Vagina (tissue), 2 donors: ENCODE measurements at regions not wholly inside any gene's neighbourhood (a gene's known extent, or its start where the extent isn't known, plus 50 kb on each side); places are given as distances from the start of the nearest gene placed in this dataset.

ENCODE experiments used
- DNase-seq, 2 donors: peaks; one replicate each; pipeline ENCODE4 v3.0.0-alpha.2; 2017; ENCODE audit errors: extremely low spot score in 2 of 2
- H3K27ac ChIP-seq: fragments of 200-600 bp; sonication (generic); one replicate; pipeline ENCODE4 v1.5.1; 2019
- H3K27me3 ChIP-seq: fragments of 200-600 bp; sonication (generic); one replicate; pipeline ENCODE4 v1.5.1; 2019
- H3K36me3 ChIP-seq, 2 donors: fragments of 200-600 bp; sonication (generic); one replicate each; pipeline ENCODE4 v1.5.1; 2017 to 2019
- H3K4me1 ChIP-seq: fragments of 200-600 bp; sonication (generic); one replicate; pipeline ENCODE4 v1.5.1; 2019
- H3K4me3 ChIP-seq, 2 donors: fragments of 200-600 bp; sonication (generic); 1 replicate in 1 of 2; 2 replicates in 1 of 2; pipeline ENCODE4 v1.5.1; 2016 to 2019
- H3K9me3 ChIP-seq: fragments of 200-600 bp; sonication (generic); one replicate; pipeline ENCODE4 v1.5.1; 2019
- POLR2A ChIP-seq, 2 donors: fragments of 450-650 bp; IDR thresholded peaks; one replicate each; pipeline ENCODE4 v1.6.1; 2017; ENCODE audit warnings: antibody characterized with exemption in 2 of 2, mild to moderate bottlenecking in 2 of 2, moderate library complexity in 2 of 2
- POLR2AphosphoS5 ChIP-seq, 2 donors: sonication (generic); formaldehyde crosslinking; IDR thresholded peaks; one replicate each; pipeline ENCODE4 v1.9.0; 2017; ENCODE audit warnings: antibody characterized with exemption in 2 of 2, mild to moderate bottlenecking in 2 of 2, low read depth in 1 of 2; ENCODE audit not compliant: insufficient read depth in 1 of 2
- intact Hi-C: fragments of 100-400 bp; cut with DNase I; formaldehyde crosslinking; loops from one replicate; pipeline ENCODE4 v1.15.1; 2023
- TF ChIP-seq, protein P1 (sequence below), 3 experiments: fragments of 450-650 bp in 2 of 3; fragments of 200-600 bp in 1 of 3; sonication (generic) in 1 of 3; IDR thresholded peaks; one replicate each; pipeline ENCODE4 v1.5.1; 2017 to 2019; ENCODE audit warnings: antibody characterized with exemption in 3 of 3, mild to moderate bottlenecking in 2 of 3, moderate library complexity in 2 of 3

GRCh38 chr6:166784691-166785090 is 157.6 kb upstream of the RPS6KA2 start:
- no peaks in the 10 kb centered on the region for H3K4me1 ChIP-seq
- H3K27me3 ChIP-seq = no peaks in the 10 kb centered on the region
- peak; percentile 13 to 34 for DNase-seq
- H3K27ac ChIP-seq = no peak overlapping the region
- no peaks in the 10 kb centered on the region for H3K9me3 ChIP-seq
- no peaks in the 10 kb centered on the region for H3K36me3 ChIP-seq
- intact Hi-C loops = loop anchor here (5.0 kb wide), 1 partner anchor 203 kb away; no protein-coding TSS in a partner anchor
- TF ChIP-seq, protein P1, sequence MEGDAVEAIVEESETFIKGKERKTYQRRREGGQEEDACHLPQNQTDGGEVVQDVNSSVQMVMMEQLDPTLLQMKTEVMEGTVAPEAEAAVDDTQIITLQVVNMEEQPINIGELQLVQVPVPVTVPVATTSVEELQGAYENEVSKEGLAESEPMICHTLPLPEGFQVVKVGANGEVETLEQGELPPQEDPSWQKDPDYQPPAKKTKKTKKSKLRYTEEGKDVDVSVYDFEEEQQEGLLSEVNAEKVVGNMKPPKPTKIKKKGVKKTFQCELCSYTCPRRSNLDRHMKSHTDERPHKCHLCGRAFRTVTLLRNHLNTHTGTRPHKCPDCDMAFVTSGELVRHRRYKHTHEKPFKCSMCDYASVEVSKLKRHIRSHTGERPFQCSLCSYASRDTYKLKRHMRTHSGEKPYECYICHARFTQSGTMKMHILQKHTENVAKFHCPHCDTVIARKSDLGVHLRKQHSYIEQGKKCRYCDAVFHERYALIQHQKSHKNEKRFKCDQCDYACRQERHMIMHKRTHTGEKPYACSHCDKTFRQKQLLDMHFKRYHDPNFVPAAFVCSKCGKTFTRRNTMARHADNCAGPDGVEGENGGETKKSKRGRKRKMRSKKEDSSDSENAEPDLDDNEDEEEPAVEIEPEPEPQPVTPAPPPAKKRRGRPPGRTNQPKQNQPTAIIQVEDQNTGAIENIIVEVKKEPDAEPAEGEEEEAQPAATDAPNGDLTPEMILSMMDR (IDR thresholded peaks at IDR 0.05) = no peak
- TF ChIP-seq POLR2A (IDR thresholded peaks at IDR 0.05) (no peak), POLR2AphosphoS5 (IDR thresholded peaks at IDR 0.05; ENCODE audit: insufficient read depth in 1 of 2, low read depth in 1 of 2) (no peak)
- no peak overlapping the region for H3K4me3 ChIP-seq

DNA sequence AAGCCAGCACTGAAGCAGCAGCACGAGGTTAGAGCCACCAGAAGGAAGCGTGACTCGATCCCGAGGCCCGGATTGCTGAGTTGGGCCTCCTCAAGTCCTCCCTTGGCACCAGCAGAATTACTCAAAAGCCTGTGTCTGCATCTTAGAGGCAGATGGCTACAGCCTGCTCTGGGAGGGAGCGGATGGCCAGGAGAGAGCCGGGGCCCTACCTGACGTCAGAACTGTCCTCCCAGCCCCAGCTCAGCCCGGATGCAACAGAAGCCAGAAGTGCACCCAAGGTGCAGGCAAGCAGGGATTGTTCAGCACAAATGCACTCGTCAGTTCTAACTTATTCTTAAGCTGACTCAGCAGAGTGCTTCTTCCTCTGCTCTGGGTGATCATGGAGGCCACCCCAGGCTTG is 155.5 kb upstream of the RPS6KA2 start:
- H3K27ac ChIP-seq = no peak overlapping the region
- H3K4me3 ChIP-seq = no peak overlapping the region
- no peak for TF ChIP-seq POLR2AphosphoS5 (IDR thresholded peaks at IDR 0.05; ENCODE audit: insufficient read depth in 1 of 2, low read depth in 1 of 2)
- TF ChIP-seq POLR2A (IDR thresholded peaks at IDR 0.05) = no peak
- TF ChIP-seq, protein P1 (IDR thresholded peaks at IDR 0.05) = no peak
- H3K36me3 ChIP-seq = no peaks in the 10 kb centered on the region
- H3K9me3 ChIP-seq = no peaks in the 10 kb centered on the region
- DNase-seq = peak; percentile 44 to 52
- no peaks in the 10 kb centered on the region for H3K4me1 ChIP-seq
- intact Hi-C loops = no loop called here
- no peaks in the 10 kb centered on the region for H3K27me3 ChIP-seq

DNA sequence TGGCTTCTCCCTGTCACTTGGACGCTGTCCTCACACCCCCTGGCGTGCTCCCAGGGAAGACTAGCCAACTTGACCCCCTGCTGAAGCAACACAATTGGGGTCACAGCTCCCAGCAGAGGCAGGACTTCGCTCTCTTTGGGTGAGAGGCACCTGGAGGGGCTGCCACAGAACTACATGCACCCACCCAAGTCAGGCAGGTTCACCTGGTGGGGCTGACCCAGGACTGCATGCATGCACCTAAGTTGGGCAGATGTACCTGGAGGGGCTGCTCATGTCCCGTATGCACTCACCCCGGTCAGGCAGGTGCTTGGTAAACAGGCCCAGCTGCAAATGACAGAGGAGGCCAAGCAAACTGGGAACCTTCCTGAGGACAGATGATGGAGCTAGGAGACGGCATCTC is 154.3 kb upstream of the RPS6KA2 start:
- Histone ChIP-seq H3K4me3 (no peak overlapping the region), H3K4me1 (no peaks in the 10 kb centered on the region), H3K27me3 (no peaks in the 10 kb centered on the region), H3K9me3 (no peaks in the 10 kb centered on the region), H3K36me3 (no peaks in the 10 kb centered on the region), H3K27ac (no peak overlapping the region)
- TF ChIP-seq POLR2A (IDR thresholded peaks at IDR 0.05) (no peak), POLR2AphosphoS5 (IDR thresholded peaks at IDR 0.05; ENCODE audit: insufficient read depth in 1 of 2, low read depth in 1 of 2) (no peak)
- TF ChIP-seq, protein P1 (IDR thresholded peaks at IDR 0.05) = no peak
- DNase-seq = peak; percentile 61 to 78
- intact Hi-C loops = no loop called here

DNA sequence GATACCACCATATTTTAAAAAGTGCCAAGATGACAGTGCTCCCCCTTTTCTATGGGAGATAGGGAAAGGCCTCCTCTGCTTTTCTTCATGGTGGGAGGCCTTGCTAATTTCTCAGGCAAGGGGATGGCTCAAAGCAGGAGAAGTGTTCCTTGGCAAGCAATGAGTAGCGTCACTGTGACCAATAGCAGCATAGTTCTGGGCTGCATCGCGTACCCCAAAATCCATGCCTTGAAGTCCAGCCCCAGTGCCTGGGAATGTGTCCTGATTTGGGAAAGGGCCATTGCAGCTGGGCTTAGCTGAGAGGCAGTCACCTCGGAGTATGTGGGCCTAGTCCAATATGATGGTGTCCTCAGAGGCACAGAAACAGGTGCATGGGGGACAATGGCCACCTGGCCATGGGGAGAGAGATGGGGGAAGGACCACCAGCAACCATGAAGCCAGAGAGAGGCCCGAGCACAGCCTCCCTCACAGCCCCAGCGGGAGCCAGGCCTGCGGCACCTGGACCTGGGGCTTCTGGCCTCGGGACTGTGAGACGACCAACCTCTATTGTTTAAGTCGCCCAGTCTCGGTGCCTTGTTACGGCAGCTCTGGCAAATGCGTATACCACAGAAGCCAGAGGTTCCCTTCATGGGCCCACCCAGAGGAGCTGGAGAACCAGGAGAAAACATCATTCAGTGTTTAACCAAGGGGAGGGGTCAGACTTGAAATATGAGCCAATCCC is 153.1 kb upstream of the RPS6KA2 start:
- Histone ChIP-seq H3K9me3 (no peaks in the 10 kb centered on the region), H3K4me1 (no peaks in the 10 kb centered on the region), H3K27ac (no peak overlapping the region), H3K27me3 (no peaks in the 10 kb centered on the region), H3K4me3 (no peak overlapping the region), H3K36me3 (no peaks in the 10 kb centered on the region)
- no peak for TF ChIP-seq POLR2A (IDR thresholded peaks at IDR 0.05)
- TF ChIP-seq, protein P1 (IDR thresholded peaks at IDR 0.05) = no peak
- TF ChIP-seq POLR2AphosphoS5 (IDR thresholded peaks at IDR 0.05; ENCODE audit: insufficient read depth in 1 of 2, low read depth in 1 of 2) = no peak
- intact Hi-C loops = no loop called here
- DNase-seq = peak; percentile 67 to 74

DNA sequence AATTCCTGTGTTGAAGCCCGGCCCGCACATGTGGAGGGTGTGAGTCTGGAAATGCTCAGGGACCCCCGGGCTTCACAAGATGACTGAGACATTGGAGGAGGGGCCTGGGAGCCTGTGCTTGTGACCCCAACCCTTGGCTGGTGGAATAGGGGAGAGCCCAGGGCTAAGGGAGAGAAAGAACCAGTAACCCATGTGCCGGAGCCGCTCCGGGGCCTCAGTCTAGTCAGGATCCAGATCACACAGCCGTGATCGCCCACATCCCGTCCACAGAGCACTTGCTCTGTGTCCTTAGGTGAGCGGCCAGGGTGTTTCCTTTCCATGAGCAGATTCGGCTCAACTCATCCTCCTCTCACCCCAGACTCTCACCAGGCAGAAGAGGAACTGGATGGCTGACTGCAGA is 152.3 kb upstream of the RPS6KA2 start:
- Histone ChIP-seq H3K4me1 (no peaks in the 10 kb centered on the region), H3K9me3 (no peaks in the 10 kb centered on the region), H3K27ac (no peak overlapping the region), H3K27me3 (no peaks in the 10 kb centered on the region), H3K36me3 (no peaks in the 10 kb centered on the region), H3K4me3 (no peak overlapping the region)
- intact Hi-C loops = no loop called here
- TF ChIP-seq, protein P1 (IDR thresholded peaks at IDR 0.05) = no peak
- TF ChIP-seq POLR2AphosphoS5 (IDR thresholded peaks at IDR 0.05; ENCODE audit: insufficient read depth in 1 of 2, low read depth in 1 of 2) = no peak
- TF ChIP-seq POLR2A (IDR thresholded peaks at IDR 0.05) = no peak
- peak; percentile 25 to 72 for DNase-seq
